SK-N-SH (cell line): ENCODE measurements at regions not wholly inside any gene's neighbourhood (a gene's known extent, or its start where the extent isn't known, plus 50 kb on each side); places are given as distances from the start of the nearest gene placed in this dataset.

Source experiments
- CHD2 ChIP-seq: fragments of 150-350 bp; IDR thresholded peaks from 2 replicates; pipeline ENCODE4 v1.6.1; 2018; ENCODE audit warnings: low read length; ENCODE audit not compliant: partially characterized antibody
- CTCF ChIP-seq: fragments of 200-600 bp; sonication (generic); IDR thresholded peaks from 2 replicates; pipeline ENCODE4 v1.6.1; 2017; ENCODE audit warnings: antibody characterized with exemption, mild to moderate bottlenecking, moderate library complexity
- ELF1 ChIP-seq: IDR thresholded peaks from 2 replicates; pipeline ENCODE4 v1.4.0; 2012
- EP300 ChIP-seq, 2 experiments: IDR thresholded peaks; 2 replicates each; pipeline versions ENCODE4 v1.4.0 to v1.6.1; 2012; ENCODE audit warnings: borderline replicate concordance in 1 of 2, low read depth in 1 of 2, low read length in 1 of 2
- POLR2AphosphoS5 ChIP-seq: IDR thresholded peaks from 2 replicates; pipeline ENCODE4 v1.6.1; 2012; ENCODE audit warnings: low read depth, low read length
- REST ChIP-seq: IDR thresholded peaks from 2 replicates; pipeline ENCODE4 v1.6.1; 2012; ENCODE audit warnings: mild to moderate bottlenecking, low read depth, low read length, moderate library complexity
- SIN3A ChIP-seq: IDR thresholded peaks from 2 replicates; pipeline ENCODE4 v1.6.1; 2012; ENCODE audit warnings: low read depth, mild to moderate bottlenecking, low read length, moderate library complexity, borderline replicate concordance
- TAF1 ChIP-seq: IDR thresholded peaks from 2 replicates; pipeline ENCODE4 v1.6.1; 2012; ENCODE audit warnings: low read depth, mild to moderate bottlenecking, low read length, moderate library complexity, borderline replicate concordance
- TCF12 ChIP-seq: IDR thresholded peaks from 2 replicates; pipeline ENCODE4 v1.4.0; 2012
- YY1 ChIP-seq: IDR thresholded peaks from 2 replicates; pipeline ENCODE4 v1.4.0; 2012; ENCODE audit warnings: low read depth, mild to moderate bottlenecking

GRCh38 chr11:71098776-71099175 is 153.6 kb downstream of the SHANK2 start:
- TF ChIP-seq TAF1 (no peak), ELF1 (no peak), CTCF (no peak), POLR2AphosphoS5 (no peak), EP300 (IDR thresholded peaks at IDR 0.05; ENCODE audit: borderline replicate concordance in 1 of 2, low read depth in 1 of 2, low read length in 1 of 2) (no peak), CHD2 (no peak), SIN3A (no peak), YY1 (no peak), TCF12 (no peak), REST (no peak)
